Fibroblast of lung (primary cell): ENCODE measurements at regions not wholly inside any gene's neighbourhood (a gene's known extent, or its start where the extent isn't known, plus 50 kb on each side); places are given as distances from the start of the nearest gene placed in this dataset.

Experiments
- DNase-seq, 2 donors: peaks; one replicate each; pipeline versions ENCODE4 v3.0.0 to v3.0.0-alpha.2; 2010; ENCODE audit warnings: low read depth in 2 of 2
- H2AFZ ChIP-seq: 2 replicates; pipeline ENCODE4 v1.5.1; 2012; ENCODE audit warnings: low read length, control low read depth, inconsistent platforms
- H3K27ac ChIP-seq: 2 replicates; pipeline ENCODE4 v1.5.1; 2011; ENCODE audit warnings: low read length, control low read depth; ENCODE audit not compliant: insufficient read depth
- H3K27me3 ChIP-seq: 2 replicates; pipeline ENCODE4 v1.5.1; 2011; ENCODE audit warnings: mild to moderate bottlenecking, low read length; ENCODE audit not compliant: control insufficient read depth, insufficient read depth
- H3K36me3 ChIP-seq: 2 replicates; pipeline ENCODE4 v1.5.1; 2011; ENCODE audit warnings: low read length; ENCODE audit not compliant: control insufficient read depth, insufficient read depth
- H3K4me1 ChIP-seq: 2 replicates; pipeline ENCODE4 v1.5.1; 2011; ENCODE audit warnings: low read length; ENCODE audit not compliant: control insufficient read depth, insufficient read depth; ENCODE audit errors: extremely low read depth
- H3K4me2 ChIP-seq: 2 replicates; pipeline ENCODE4 v1.5.1; 2011; ENCODE audit warnings: low read length, control low read depth; ENCODE audit not compliant: insufficient read depth; ENCODE audit errors: extremely low read depth
- H3K4me3 ChIP-seq, 4 experiments: fragments of 200-600 bp in 1 of 4; sonication (generic) in 1 of 4; replicated peaks in 1 of 4; 2 replicates each; pipeline ENCODE4 v1.5.1; 2011 to 2016; ENCODE audit warnings: low read length in 4 of 4, low read depth in 3 of 4, mild to moderate bottlenecking in 3 of 4, control low read depth in 2 of 4, inconsistent platforms in 1 of 4, mixed read lengths in 1 of 4; ENCODE audit not compliant: insufficient read depth in 1 of 4; ENCODE audit errors: control extremely low read depth in 1 of 4
- H3K79me2 ChIP-seq: 2 replicates; pipeline ENCODE4 v1.5.1; 2012; ENCODE audit warnings: mild to moderate bottlenecking, low read length, inconsistent platforms; ENCODE audit not compliant: control insufficient read depth, insufficient read depth
- H3K9ac ChIP-seq: 2 replicates; pipeline ENCODE4 v1.5.1; 2011; ENCODE audit warnings: mild to moderate bottlenecking, low read length, control low read depth; ENCODE audit not compliant: insufficient read depth
- H3K9me3 ChIP-seq: 2 replicates; pipeline ENCODE4 v1.5.1; 2012; ENCODE audit warnings: low read depth, low read length; ENCODE audit not compliant: control insufficient read depth, insufficient read depth
- H4K20me1 ChIP-seq: 2 replicates; pipeline ENCODE4 v1.5.1; 2011; ENCODE audit warnings: low read length; ENCODE audit not compliant: control insufficient read depth, insufficient read depth; ENCODE audit errors: extremely low read depth
- EZH2 ChIP-seq: IDR thresholded peaks from 2 replicates; pipeline ENCODE4 v1.5.1; 2012; ENCODE audit warnings: low read length, control low read depth, mild to moderate bottlenecking; ENCODE audit errors: missing control alignments
- TF ChIP-seq, protein P1 (sequence below), 2 donors: IDR thresholded peaks in 1 of 2; conservative IDR thresholded peaks in 1 of 2; 1 replicate in 1 of 2; 2 replicates in 1 of 2; pipeline ENCODE4 v1.5.1; 2011 to 2012; ENCODE audit warnings: low read length in 2 of 2, control low read depth in 1 of 2, inconsistent platforms in 1 of 2, low read depth in 1 of 2, mild to moderate bottlenecking in 1 of 2

DNA sequence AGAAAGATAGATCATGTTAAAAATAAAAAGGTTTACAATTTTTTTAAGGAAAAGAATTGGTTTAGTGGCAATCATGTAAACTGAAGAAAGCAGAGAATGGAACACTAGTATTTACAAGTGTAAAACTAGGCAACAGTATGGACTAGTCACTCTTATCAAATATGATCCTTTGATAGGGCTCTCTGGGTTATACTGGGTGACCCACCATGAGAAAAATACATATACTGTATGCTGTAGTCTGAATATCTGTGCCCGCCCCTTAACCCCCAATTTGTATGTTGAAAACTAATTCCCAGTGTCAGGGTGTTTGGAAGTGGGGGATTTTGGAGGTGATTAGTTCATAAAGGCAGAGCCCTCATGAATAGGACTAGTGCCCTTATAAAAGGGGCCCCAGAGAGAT, 236.8 kb upstream of the TARS1 start:
- Histone ChIP-seq H2AFZ (no peak overlapping the region), H3K4me2 (no peak overlapping the region), H3K27ac (no peak overlapping the region), H3K9ac (no peak overlapping the region), H3K79me2 (no peaks in the 10 kb centered on the region), H3K4me1 (no peaks in the 10 kb centered on the region), H4K20me1 (no peaks in the 10 kb centered on the region), H3K4me3 (no peak overlapping the region), H3K36me3 (no peaks in the 10 kb centered on the region), H3K27me3 (no peaks in the 10 kb centered on the region), H3K9me3 (no peaks in the 10 kb centered on the region)
- TF ChIP-seq, protein P1, sequence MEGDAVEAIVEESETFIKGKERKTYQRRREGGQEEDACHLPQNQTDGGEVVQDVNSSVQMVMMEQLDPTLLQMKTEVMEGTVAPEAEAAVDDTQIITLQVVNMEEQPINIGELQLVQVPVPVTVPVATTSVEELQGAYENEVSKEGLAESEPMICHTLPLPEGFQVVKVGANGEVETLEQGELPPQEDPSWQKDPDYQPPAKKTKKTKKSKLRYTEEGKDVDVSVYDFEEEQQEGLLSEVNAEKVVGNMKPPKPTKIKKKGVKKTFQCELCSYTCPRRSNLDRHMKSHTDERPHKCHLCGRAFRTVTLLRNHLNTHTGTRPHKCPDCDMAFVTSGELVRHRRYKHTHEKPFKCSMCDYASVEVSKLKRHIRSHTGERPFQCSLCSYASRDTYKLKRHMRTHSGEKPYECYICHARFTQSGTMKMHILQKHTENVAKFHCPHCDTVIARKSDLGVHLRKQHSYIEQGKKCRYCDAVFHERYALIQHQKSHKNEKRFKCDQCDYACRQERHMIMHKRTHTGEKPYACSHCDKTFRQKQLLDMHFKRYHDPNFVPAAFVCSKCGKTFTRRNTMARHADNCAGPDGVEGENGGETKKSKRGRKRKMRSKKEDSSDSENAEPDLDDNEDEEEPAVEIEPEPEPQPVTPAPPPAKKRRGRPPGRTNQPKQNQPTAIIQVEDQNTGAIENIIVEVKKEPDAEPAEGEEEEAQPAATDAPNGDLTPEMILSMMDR (conservative IDR thresholded peaks at IDR 0.05 in 1 of 2, IDR thresholded peaks at IDR 0.05 in 1 of 2; ENCODE audit: low read depth in 1 of 2, low read length in 2 of 2) = no peak
- no peak for TF ChIP-seq EZH2
- DNase-seq = no peak

DNA sequence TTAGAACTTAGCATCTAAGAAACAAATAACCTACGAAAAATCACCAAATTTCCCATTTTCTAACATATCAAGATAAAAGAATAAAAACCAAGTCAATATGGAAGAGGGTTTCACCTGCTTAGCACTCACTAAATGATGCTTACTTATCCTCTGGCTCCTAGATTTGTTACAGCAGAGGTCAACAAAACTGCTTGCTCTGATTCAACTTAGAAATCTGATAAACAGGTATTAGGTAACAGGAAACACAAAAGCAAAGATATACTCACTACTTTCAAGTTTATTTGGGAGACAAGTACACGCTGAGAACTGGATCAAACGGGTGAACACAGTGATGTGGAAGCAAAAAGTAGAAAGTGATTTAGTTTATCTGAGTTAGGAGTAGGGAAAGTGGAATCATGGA, 235.7 kb upstream of the TARS1 start:
- Histone ChIP-seq H3K9ac (no peak overlapping the region), H3K27me3 (no peaks in the 10 kb centered on the region)

DNA sequence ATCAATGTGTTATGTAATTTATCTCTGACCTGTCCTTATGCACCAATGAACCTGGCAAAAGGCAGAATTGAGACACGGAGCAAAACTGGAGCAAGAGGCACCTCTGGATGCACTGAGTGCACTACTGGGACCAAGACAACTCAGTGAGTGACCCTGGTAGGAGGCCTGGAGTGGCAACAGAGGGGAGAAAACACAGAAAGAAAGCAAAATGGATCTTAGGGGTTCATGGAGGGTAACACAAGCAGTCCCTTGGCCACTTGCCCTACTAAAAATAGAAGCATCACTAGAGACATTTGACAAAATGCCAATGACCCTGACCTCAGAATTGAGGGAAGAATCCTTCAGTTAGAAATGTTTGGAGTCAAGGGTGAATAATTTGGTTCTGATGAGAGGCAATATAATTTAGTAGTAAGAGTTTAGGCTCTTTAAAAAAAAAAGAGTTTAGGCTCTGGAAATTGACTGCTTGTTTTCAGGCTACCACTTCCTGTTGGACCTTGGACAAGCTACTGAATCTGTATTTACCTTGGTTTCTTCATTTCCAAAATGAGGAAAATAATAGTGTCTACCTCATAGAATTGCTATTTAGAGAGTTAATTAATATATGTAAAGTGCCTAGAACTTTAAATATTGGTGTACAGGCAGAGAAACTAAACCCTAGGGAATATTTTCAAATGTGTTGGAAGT, 234.9 kb upstream of the TARS1 start:
- no peaks in the 10 kb centered on the region for H3K9me3 ChIP-seq
- no peaks in the 10 kb centered on the region for H3K79me2 ChIP-seq
- peak in 1 of 2 donors; percentile 23 for DNase-seq
- TF ChIP-seq, protein P1 (conservative IDR thresholded peaks at IDR 0.05 in 1 of 2, IDR thresholded peaks at IDR 0.05 in 1 of 2; ENCODE audit: low read depth in 1 of 2, low read length in 2 of 2) = no peak
- H3K36me3 ChIP-seq = no peaks in the 10 kb centered on the region
- no peaks in the 10 kb centered on the region for H3K4me1 ChIP-seq
- no peak overlapping the region for H3K4me3 ChIP-seq
- H3K4me2 ChIP-seq = no peak overlapping the region
- H3K27me3 ChIP-seq = no peaks in the 10 kb centered on the region
- no peaks in the 10 kb centered on the region for H4K20me1 ChIP-seq
- no peak overlapping the region for H3K27ac ChIP-seq
- H3K9ac ChIP-seq = no peak overlapping the region
- H2AFZ ChIP-seq = no peak overlapping the region

More for the DNA sequence above, 235.7 kb upstream of the TARS1 start:
- Histone ChIP-seq H3K36me3 (no peaks in the 10 kb centered on the region), H3K79me2 (no peaks in the 10 kb centered on the region), H4K20me1 (no peaks in the 10 kb centered on the region), H3K4me3 (no peak overlapping the region), H2AFZ (no peak overlapping the region), H3K27ac (no peak overlapping the region), H3K4me1 (no peaks in the 10 kb centered on the region), H3K4me2 (no peak overlapping the region), H3K9me3 (no peaks in the 10 kb centered on the region)
- TF ChIP-seq, protein P1 (conservative IDR thresholded peaks at IDR 0.05 in 1 of 2, IDR thresholded peaks at IDR 0.05 in 1 of 2; ENCODE audit: low read depth in 1 of 2, low read length in 2 of 2) = no peak
- no peak for TF ChIP-seq EZH2
- DNase-seq = no peak
